ENCODE measurements at regions not wholly inside any gene's neighbourhood (a gene's known extent, or its start where the extent isn't known, plus 50 kb on each side); places are given as distances from the start of the nearest gene placed in this dataset.

DNA sequence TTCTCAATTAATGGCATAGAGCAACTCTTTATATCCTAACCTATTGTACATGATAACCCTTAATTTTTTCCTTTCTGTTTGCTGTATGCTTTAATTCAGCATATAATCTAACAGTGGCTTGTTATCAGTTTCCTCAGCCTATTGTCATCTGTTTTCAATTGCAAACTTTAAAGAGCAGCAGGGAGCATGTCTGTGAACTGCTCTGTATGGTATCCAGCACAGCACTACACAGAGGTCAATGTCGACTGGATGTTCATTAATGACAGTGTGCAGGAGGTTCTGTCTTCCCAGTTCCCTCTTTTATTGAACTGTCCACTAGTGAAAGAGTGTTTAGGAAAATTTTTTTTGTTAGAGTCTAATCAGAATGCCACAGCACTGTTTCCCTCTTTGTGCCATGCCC lies 609.1 kb downstream of the SOX5 start (continued):
- TF ChIP-seq ZNF777 (tag by site-specific recombination; IDR thresholded peaks at IDR 0.05; ENCODE audit: borderline replicate concordance): no peak
- TF ChIP-seq ZNF391 (tag by site-specific recombination; IDR thresholded peaks at IDR 0.05; ENCODE audit: borderline replicate concordance, low read depth): no peak
- no peak for TF ChIP-seq ZFP41 (tag by site-specific recombination; IDR thresholded peaks at IDR 0.05; ENCODE audit: borderline replicate concordance)
- TF ChIP-seq, protein P1, sequence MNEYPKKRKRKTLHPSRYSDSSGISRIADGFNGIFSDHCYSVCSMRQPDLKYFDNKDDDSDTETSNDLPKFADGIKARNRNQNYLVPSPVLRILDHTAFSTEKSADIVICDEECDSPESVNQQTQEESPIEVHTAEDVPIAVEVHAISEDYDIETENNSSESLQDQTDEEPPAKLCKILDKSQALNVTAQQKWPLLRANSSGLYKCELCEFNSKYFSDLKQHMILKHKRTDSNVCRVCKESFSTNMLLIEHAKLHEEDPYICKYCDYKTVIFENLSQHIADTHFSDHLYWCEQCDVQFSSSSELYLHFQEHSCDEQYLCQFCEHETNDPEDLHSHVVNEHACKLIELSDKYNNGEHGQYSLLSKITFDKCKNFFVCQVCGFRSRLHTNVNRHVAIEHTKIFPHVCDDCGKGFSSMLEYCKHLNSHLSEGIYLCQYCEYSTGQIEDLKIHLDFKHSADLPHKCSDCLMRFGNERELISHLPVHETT (tag by site-specific recombination; IDR thresholded peaks at IDR 0.05): no peak
- TF ChIP-seq ZNF426 (tag by site-specific recombination; IDR thresholded peaks at IDR 0.05): no peak

GRCh38 chr12:23342407-23342806 lies 607.1 kb downstream of the SOX5 start:
- no peak overlapping the region for H3K27ac ChIP-seq (ENCODE audit: extremely low read depth, low read depth, low read length)
- POLR2A ChIA-PET: no interaction called here

More at GRCh38 chr12:23342407-23342806, 607.1 kb downstream of the SOX5 start:
- CTCF ChIA-PET: no interaction called here
- Histone ChIP-seq H3K9me3 (ENCODE audit: control insufficient read depth, insufficient read depth, low read depth, low read length) (no peaks in the 10 kb centered on the region), H3K4me1 (ENCODE audit: control insufficient read depth, insufficient read depth, low read length) (no peaks in the 10 kb centered on the region), H3K4me3 (ENCODE audit: low read depth, low read length) (no peak overlapping the region), H3K36me3 (ENCODE audit: control insufficient read depth in 2 of 2, insufficient read depth in 1 of 2, low read length in 2 of 2) (no peaks in the 10 kb centered on the region)
- TF ChIP-seq, protein P2, sequence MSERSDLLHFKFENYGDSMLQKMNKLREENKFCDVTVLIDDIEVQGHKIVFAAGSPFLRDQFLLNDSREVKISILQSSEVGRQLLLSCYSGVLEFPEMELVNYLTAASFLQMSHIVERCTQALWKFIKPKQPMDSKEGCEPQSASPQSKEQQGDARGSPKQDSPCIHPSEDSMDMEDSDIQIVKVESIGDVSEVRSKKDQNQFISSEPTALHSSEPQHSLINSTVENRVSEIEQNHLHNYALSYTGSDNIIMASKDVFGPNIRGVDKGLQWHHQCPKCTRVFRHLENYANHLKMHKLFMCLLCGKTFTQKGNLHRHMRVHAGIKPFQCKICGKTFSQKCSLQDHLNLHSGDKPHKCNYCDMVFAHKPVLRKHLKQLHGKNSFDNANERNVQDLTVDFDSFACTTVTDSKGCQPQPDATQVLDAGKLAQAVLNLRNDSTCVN (tag by site-specific recombination; optimal IDR thresholded peaks at IDR 0.05): no peak
- no peak for TF ChIP-seq ZNF2 (tag by site-specific recombination; IDR thresholded peaks at IDR 0.05)
- no peak for TF ChIP-seq ZNF621 (tag by site-specific recombination; IDR thresholded peaks at IDR 0.05)
- no peak for TF ChIP-seq SP7 (tag by site-specific recombination; IDR thresholded peaks at IDR 0.05)
- TF ChIP-seq ZNF747 (tag by site-specific recombination; IDR thresholded peaks at IDR 0.05): no peak
- TF ChIP-seq ZNF292 (tag by site-specific recombination; IDR thresholded peaks at IDR 0.05; ENCODE audit: borderline replicate concordance, low read depth): no peak
- TF ChIP-seq ZNF433 (tag by site-specific recombination; IDR thresholded peaks at IDR 0.05; ENCODE audit: low read depth): no peak
- TF ChIP-seq SETDB1 (IDR thresholded peaks at IDR 0.05; ENCODE audit: insufficient read length, low read length): no peak
- TF ChIP-seq ZNF10 (tag by site-specific recombination; IDR thresholded peaks at IDR 0.05): no peak
- TF ChIP-seq ZNF548 (tag by site-specific recombination; IDR thresholded peaks at IDR 0.05): no peak
- TF ChIP-seq ZNF174 (tag by site-specific recombination; IDR thresholded peaks at IDR 0.05): no peak
- no peak for TF ChIP-seq ZNF660 (tag by site-specific recombination; IDR thresholded peaks at IDR 0.05)
- TF ChIP-seq ZNF112 (tag by site-specific recombination; IDR thresholded peaks at IDR 0.05): no peak
- no peak for TF ChIP-seq ZNF157 (tag by site-specific recombination; IDR thresholded peaks at IDR 0.05)
- no peak for TF ChIP-seq ZNF626 (tag by site-specific recombination; IDR thresholded peaks at IDR 0.05)
- TF ChIP-seq, protein P3, sequence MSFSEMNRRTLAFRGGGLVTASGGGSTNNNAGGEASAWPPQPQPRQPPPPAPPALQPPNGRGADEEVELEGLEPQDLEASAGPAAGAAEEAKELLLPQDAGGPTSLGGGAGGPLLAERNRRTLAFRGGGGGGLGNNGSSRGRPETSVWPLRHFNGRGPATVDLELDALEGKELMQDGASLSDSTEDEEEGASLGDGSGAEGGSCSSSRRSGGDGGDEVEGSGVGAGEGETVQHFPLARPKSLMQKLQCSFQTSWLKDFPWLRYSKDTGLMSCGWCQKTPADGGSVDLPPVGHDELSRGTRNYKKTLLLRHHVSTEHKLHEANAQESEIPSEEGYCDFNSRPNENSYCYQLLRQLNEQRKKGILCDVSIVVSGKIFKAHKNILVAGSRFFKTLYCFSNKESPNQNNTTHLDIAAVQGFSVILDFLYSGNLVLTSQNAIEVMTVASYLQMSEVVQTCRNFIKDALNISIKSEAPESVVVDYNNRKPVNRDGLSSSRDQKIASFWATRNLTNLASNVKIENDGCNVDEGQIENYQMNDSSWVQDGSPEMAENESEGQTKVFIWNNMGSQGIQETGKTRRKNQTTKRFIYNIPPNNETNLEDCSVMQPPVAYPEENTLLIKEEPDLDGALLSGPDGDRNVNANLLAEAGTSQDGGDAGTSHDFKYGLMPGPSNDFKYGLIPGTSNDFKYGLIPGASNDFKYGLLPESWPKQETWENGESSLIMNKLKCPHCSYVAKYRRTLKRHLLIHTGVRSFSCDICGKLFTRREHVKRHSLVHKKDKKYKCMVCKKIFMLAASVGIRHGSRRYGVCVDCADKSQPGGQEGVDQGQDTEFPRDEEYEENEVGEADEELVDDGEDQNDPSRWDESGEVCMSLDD (tag by site-specific recombination; IDR thresholded peaks at IDR 0.05): no peak
- no peak for TF ChIP-seq OSR2 (tag by site-specific recombination; IDR thresholded peaks at IDR 0.05)
- no peak for TF ChIP-seq ZBTB11 (tag by site-specific recombination; conservative IDR thresholded peaks at IDR 0.05; ENCODE audit: low read depth)
